HG03103 (cell line): ENCODE measurements at regions not wholly inside any gene's neighbourhood (a gene's known extent, or its start where the extent isn't known, plus 50 kb on each side); places are given as distances from the start of the nearest gene placed in this dataset.

Experiments used
- ATAC-seq: cut with Tn5 transposase; IDR thresholded peaks from one replicate; pipeline ENCODE4 v1.9.1; 2021; ENCODE audit warnings: low read depth; ENCODE audit not compliant: unreplicated experiment

- no peak for ATAC-seq
These were observed 56.0 kb upstream of the CD53 start for GRCh38 chr1:110816945-110817344.

- ATAC-seq: no peak
These were observed 61.4 kb upstream of the CD53 start for GRCh38 chr1:110811529-110811928.

GRCh38 chr1:110800079-110800478 lies 72.9 kb upstream of the CD53 start:
- ATAC-seq: no peak

- ATAC-seq: no peak
These were observed 74.2 kb upstream of the CD53 start for GRCh38 chr1:110798691-110799256.

GRCh38 chr1:110788673-110789072 lies 84.3 kb upstream of the CD53 start:
- no peak for ATAC-seq

GRCh38 chr1:110787328-110788071 lies 85.4 kb upstream of the CD53 start:
- peak; percentile 77 for ATAC-seq

GRCh38 chr1:110786802-110787327 lies 86.1 kb upstream of the CD53 start:
- no peak for ATAC-seq

GRCh38 chr1:110785612-110786011 lies 87.3 kb upstream of the CD53 start:
- ATAC-seq: no peak

- ATAC-seq: no peak
These were observed 87.9 kb upstream of the CD53 start for GRCh38 chr1:110785055-110785454.

- no peak for ATAC-seq
These were observed 89.5 kb upstream of the CD53 start for GRCh38 chr1:110783292-110783918.

- ATAC-seq: no peak
These were observed 91.4 kb upstream of the CD53 start for GRCh38 chr1:110781525-110781924.

GRCh38 chr1:110780600-110781484 lies 92.1 kb upstream of the CD53 start:
- no peak for ATAC-seq

- ATAC-seq: no peak
These were observed 93.3 kb upstream of the CD53 start for GRCh38 chr1:110779636-110780035.

GRCh38 chr1:110778821-110779220 lies 94.1 kb upstream of the CD53 start:
- ATAC-seq: no peak

GRCh38 chr1:110777228-110777627 lies 95.7 kb upstream of the CD53 start:
- no peak for ATAC-seq

GRCh38 chr1:110774398-110774797 lies 98.5 kb upstream of the CD53 start:
- no peak for ATAC-seq

- ATAC-seq: no peak
These were observed 99.1 kb upstream of the KCNA3 start for GRCh38 chr1:110773813-110774212.

- ATAC-seq: no peak
These were observed 96.7 kb upstream of the KCNA3 start for GRCh38 chr1:110771245-110772022.

GRCh38 chr1:110770832-110771231 lies 96.1 kb upstream of the KCNA3 start:
- ATAC-seq: no peak

- no peak for ATAC-seq
These were observed 93.9 kb upstream of the KCNA3 start for GRCh38 chr1:110768605-110769004.
